ENCODE measurements at regions not wholly inside any gene's neighbourhood (a gene's known extent, or its start where the extent isn't known, plus 50 kb on each side); places are given as distances from the start of the nearest gene placed in this dataset.

GRCh38 chr6:115310156-115310555, 750.5 kb downstream of the FRK start:
- TF ChIP-seq CTCF (IDR thresholded peaks at IDR 0.05; ENCODE audit: low read depth, low read length), result no peak
- in situ Hi-C loops (cut with HindIII; ENCODE audit: low sequenced_read_pairs), result no loop called here
- H3K4me3 ChIP-seq (ENCODE audit: low read depth, low read length), result no peak overlapping the region
- DNase-seq (ENCODE audit: low read depth, low spot score), result no peak

GRCh38 chr6:115302731-115303130, 758.0 kb downstream of the FRK start:
- no peak for TF ChIP-seq CTCF (IDR thresholded peaks at IDR 0.05; ENCODE audit: low read depth, low read length)
- DNase-seq (ENCODE audit: low read depth, low spot score), result no peak
- no peak overlapping the region for H3K4me3 ChIP-seq (ENCODE audit: low read depth, low read length)
- in situ Hi-C loops (cut with HindIII; ENCODE audit: low sequenced_read_pairs), result no loop called here

DNA sequence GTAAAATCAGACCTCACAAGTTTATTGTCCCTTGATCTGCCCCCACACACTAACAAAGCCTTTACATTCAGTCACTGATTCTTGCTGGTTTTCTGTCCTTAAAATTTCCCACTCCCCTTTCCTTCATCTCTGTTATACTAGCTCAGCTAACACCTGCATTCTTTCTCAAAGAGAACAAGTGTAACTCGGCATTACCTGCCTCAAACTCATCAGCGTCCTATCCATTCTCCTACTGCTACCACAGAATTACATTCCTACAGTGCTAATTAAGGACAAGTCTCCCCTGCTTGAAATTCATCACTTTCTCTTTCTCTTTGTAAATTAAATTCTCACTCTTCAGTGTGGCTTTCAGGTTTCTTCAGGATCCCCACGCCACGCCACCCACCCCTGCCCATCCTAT, 773.2 kb downstream of the FRK start:
- no peak overlapping the region for H3K4me3 ChIP-seq (ENCODE audit: low read depth, low read length)
- no peak for DNase-seq (ENCODE audit: low read depth, low spot score)
- in situ Hi-C loops (cut with HindIII; ENCODE audit: low sequenced_read_pairs), result no loop called here
- no peak for TF ChIP-seq CTCF (IDR thresholded peaks at IDR 0.05; ENCODE audit: low read depth, low read length)

DNA sequence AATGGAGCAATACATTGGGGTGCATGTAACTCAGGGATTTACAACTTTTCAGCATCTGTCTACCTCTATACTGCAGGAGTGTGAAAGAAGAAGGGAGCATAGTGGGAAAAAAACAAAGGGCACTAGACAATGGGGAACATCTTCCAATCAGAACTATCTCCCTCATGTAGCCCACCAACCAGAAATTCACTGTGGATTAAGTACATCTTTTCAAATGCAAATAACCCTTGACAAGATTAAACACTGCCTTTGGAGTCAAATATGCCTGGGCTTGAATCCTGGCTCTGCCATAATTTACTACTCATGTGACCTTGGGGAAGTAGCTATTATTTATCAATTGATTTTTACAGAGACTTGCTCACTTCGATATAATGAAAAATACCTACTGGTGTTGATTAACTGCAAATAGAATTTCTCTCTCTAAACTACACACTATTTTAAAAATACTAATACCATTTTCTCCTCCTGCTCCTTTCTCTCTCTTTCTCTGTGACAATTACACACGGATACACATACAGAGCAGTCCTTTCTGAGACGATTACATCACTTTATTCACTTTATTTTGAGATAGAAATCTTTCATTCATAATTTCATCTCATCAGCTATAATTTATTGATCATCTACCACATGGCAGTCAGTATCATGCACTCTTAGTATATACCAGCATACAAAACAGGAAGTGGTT, 783.7 kb downstream of the FRK start:
- no peak for DNase-seq (ENCODE audit: low read depth, low spot score)
- in situ Hi-C loops (cut with HindIII; ENCODE audit: low sequenced_read_pairs), result no loop called here
- TF ChIP-seq CTCF (IDR thresholded peaks at IDR 0.05; ENCODE audit: low read depth, low read length), result no peak

DNA sequence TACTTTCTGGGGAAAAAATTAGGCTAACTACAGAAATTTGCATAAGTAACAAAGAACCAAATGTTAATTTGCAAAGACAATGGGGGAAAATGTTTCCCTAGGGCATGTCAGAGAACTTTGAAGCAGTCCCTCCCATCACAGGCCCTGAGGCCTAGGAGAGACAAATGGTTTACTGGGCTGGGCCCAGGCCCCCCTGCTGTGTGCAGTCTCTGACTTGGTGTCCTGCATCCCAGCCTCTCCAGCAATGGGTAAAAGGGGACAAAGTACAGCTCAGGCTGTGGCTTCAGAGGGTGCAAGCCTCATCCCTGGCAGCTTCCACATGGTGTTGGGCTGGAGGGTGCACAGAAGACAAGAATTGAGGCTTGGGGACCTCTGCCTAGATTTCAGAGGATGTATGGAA, 788.4 kb downstream of the FRK start:
- DNase-seq (ENCODE audit: low read depth, low spot score), result no peak

More for the DNA sequence above, 783.7 kb downstream of the FRK start:
- H3K4me3 ChIP-seq (ENCODE audit: low read depth, low read length), result no peak overlapping the region

GRCh38 chr6:115271434-115271833, 789.3 kb downstream of the FRK start:
- no peak overlapping the region for H3K4me3 ChIP-seq (ENCODE audit: low read depth, low read length)
- no peak for TF ChIP-seq CTCF (IDR thresholded peaks at IDR 0.05; ENCODE audit: low read depth, low read length)
- DNase-seq (ENCODE audit: low read depth, low spot score), result no peak
- in situ Hi-C loops (cut with HindIII; ENCODE audit: low sequenced_read_pairs), result no loop called here

More for the DNA sequence above, 788.4 kb downstream of the FRK start:
- in situ Hi-C loops (cut with HindIII; ENCODE audit: low sequenced_read_pairs), result no loop called here
- TF ChIP-seq CTCF (IDR thresholded peaks at IDR 0.05; ENCODE audit: low read depth, low read length), result no peak
- no peak overlapping the region for H3K4me3 ChIP-seq (ENCODE audit: low read depth, low read length)

Data from astrocyte of the spinal cord (primary cell).